Hepatocyte (in vitro differentiated cells): ENCODE measurements at regions not wholly inside any gene's neighbourhood (a gene's known extent, or its start where the extent isn't known, plus 50 kb on each side); places are given as distances from the start of the nearest gene placed in this dataset.

Experiments
- DNase-seq: peaks from one replicate; pipeline ENCODE4 v3.0.0-alpha.2; 2016; ENCODE audit warnings: low spot score
- H2AFZ ChIP-seq: fragments of 200-600 bp; sonication (generic); 2 replicates; pipeline ENCODE4 v1.6.0; 2016; ENCODE audit warnings: antibody characterized with exemption, mild to moderate bottlenecking
- H3K27ac ChIP-seq: fragments of 200-600 bp; sonication (generic); 2 replicates; pipeline ENCODE4 v1.5.1; 2016; ENCODE audit warnings: mild to moderate bottlenecking
- H3K27me3 ChIP-seq: fragments of 200-600 bp; sonication (generic); 2 replicates; pipeline ENCODE4 v1.6.1; 2016
- H3K36me3 ChIP-seq: fragments of 200-600 bp; sonication (generic); replicated peaks from 2 replicates; pipeline ENCODE4 v1.5.1; 2016; ENCODE audit warnings: low read depth; ENCODE audit not compliant: insufficient read depth
- H3K4me1 ChIP-seq: fragments of 200-600 bp; sonication (generic); 2 replicates; pipeline ENCODE4 v1.5.1; 2016; ENCODE audit warnings: mild to moderate bottlenecking, moderate library complexity; ENCODE audit not compliant: insufficient read depth
- H3K4me2 ChIP-seq: fragments of 200-600 bp; sonication (generic); 2 replicates; pipeline ENCODE4 v1.6.0; 2016
- H3K4me3 ChIP-seq: fragments of 200-600 bp; sonication (generic); 2 replicates; pipeline ENCODE4 v1.5.1; 2016; ENCODE audit warnings: mild to moderate bottlenecking
- H3K79me2 ChIP-seq: fragments of 200-600 bp; sonication (generic); 2 replicates; pipeline ENCODE4 v1.6.0; 2017; ENCODE audit warnings: mild to moderate bottlenecking
- H3K9me2 ChIP-seq: fragments of 200-600 bp; sonication (generic); replicated peaks from 2 replicates; pipeline ENCODE4 v1.6.0; 2017; ENCODE audit warnings: mild to moderate bottlenecking; ENCODE audit not compliant: insufficient read depth
- H3K9me3 ChIP-seq: fragments of 200-600 bp; sonication (generic); 2 replicates; pipeline ENCODE4 v1.5.1; 2016; ENCODE audit warnings: low read depth, mild to moderate bottlenecking
- H4K20me1 ChIP-seq: fragments of 200-600 bp; sonication (generic); 2 replicates; pipeline ENCODE4 v1.6.0; 2016; ENCODE audit warnings: mild to moderate bottlenecking; ENCODE audit not compliant: insufficient read depth, poor library complexity, severe bottlenecking
- EZH2 ChIP-seq: fragments of 200-600 bp; sonication (generic); IDR thresholded peaks from 2 replicates; pipeline ENCODE4 v1.6.1; 2016; ENCODE audit warnings: antibody characterized with exemption, mild to moderate bottlenecking, borderline replicate concordance
- EZH2phosphoT487 ChIP-seq: fragments of 200-600 bp; sonication (generic); IDR thresholded peaks from one replicate; pipeline ENCODE4 v1.6.1; 2018; ENCODE audit warnings: antibody characterized with exemption, mild to moderate bottlenecking, low read depth, moderate library complexity; ENCODE audit not compliant: unreplicated experiment, severe bottlenecking
- WGBS: methylation state at CpG from one replicate; pipeline ENCODE4 v1.1.6; 2016; ENCODE audit warnings: low lambda C conversion rate; ENCODE audit errors: missing lambda C conversion rate; 5-methylcytosine and 5-hydroxymethylcytosine counted together
- TF ChIP-seq, protein P1 (sequence below): fragments of 200-600 bp; sonication (generic); IDR thresholded peaks from 2 replicates; pipeline ENCODE4 v1.5.1; 2016; ENCODE audit warnings: antibody characterized with exemption, mild to moderate bottlenecking; ENCODE audit not compliant: poor library complexity

GRCh38 chr5:62011089-62011664 lies 294.8 kb upstream of the KIF2A start:
- H3K4me1 ChIP-seq, result no peaks in the 10 kb centered on the region
- H3K9me2 ChIP-seq, result no peaks in the 10 kb centered on the region
- H3K36me3 ChIP-seq, result no peaks in the 10 kb centered on the region
- no peak overlapping the region for H2AFZ ChIP-seq
- H3K4me2 ChIP-seq, result no peak overlapping the region
- no peak overlapping the region for H3K27ac ChIP-seq
- no peak for TF ChIP-seq EZH2
- TF ChIP-seq, protein P1, sequence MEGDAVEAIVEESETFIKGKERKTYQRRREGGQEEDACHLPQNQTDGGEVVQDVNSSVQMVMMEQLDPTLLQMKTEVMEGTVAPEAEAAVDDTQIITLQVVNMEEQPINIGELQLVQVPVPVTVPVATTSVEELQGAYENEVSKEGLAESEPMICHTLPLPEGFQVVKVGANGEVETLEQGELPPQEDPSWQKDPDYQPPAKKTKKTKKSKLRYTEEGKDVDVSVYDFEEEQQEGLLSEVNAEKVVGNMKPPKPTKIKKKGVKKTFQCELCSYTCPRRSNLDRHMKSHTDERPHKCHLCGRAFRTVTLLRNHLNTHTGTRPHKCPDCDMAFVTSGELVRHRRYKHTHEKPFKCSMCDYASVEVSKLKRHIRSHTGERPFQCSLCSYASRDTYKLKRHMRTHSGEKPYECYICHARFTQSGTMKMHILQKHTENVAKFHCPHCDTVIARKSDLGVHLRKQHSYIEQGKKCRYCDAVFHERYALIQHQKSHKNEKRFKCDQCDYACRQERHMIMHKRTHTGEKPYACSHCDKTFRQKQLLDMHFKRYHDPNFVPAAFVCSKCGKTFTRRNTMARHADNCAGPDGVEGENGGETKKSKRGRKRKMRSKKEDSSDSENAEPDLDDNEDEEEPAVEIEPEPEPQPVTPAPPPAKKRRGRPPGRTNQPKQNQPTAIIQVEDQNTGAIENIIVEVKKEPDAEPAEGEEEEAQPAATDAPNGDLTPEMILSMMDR, result no peak
- H3K79me2 ChIP-seq, result no peaks in the 10 kb centered on the region
- peak; percentile 13 for DNase-seq
- H3K27me3 ChIP-seq, result no peaks in the 10 kb centered on the region
- no peaks in the 10 kb centered on the region for H4K20me1 ChIP-seq
- no peaks in the 10 kb centered on the region for H3K9me3 ChIP-seq
- H3K4me3 ChIP-seq, result no peak overlapping the region
- 66% methylated on average over 5 of the region's 5 CpGs for WGBS

GRCh38 chr5:62017092-62017491 lies 288.9 kb upstream of the KIF2A start:
- Histone ChIP-seq H3K4me3 (no peak overlapping the region), H3K36me3 (no peaks in the 10 kb centered on the region), H3K4me1 (no peaks in the 10 kb centered on the region), H4K20me1 (no peaks in the 10 kb centered on the region), H3K27me3 (no peaks in the 10 kb centered on the region), H3K4me2 (no peak overlapping the region), H3K9me2 (no peaks in the 10 kb centered on the region), H3K27ac (no peak overlapping the region), H3K9me3 (no peaks in the 10 kb centered on the region), H3K79me2 (no peaks in the 10 kb centered on the region), H2AFZ (no peak overlapping the region)
- WGBS, result 94% methylated on average over 1 of the region's 1 CpG
- TF ChIP-seq EZH2phosphoT487, result no peak
- no peak for TF ChIP-seq EZH2
- TF ChIP-seq, protein P1, result no peak
- no peak for DNase-seq

GRCh38 chr5:62029303-62029702 lies 276.7 kb upstream of the KIF2A start:
- no peak overlapping the region for H3K4me2 ChIP-seq
- no peaks in the 10 kb centered on the region for H3K27me3 ChIP-seq
- no peaks in the 10 kb centered on the region for H3K36me3 ChIP-seq
- DNase-seq, result no peak
- no peak overlapping the region for H3K27ac ChIP-seq
- H3K4me3 ChIP-seq, result no peak overlapping the region
- no peaks in the 10 kb centered on the region for H3K9me2 ChIP-seq
- no peak for TF ChIP-seq EZH2phosphoT487
- TF ChIP-seq EZH2, result no peak
- TF ChIP-seq, protein P1, result no peak
- no peaks in the 10 kb centered on the region for H3K9me3 ChIP-seq
- H3K79me2 ChIP-seq, result no peaks in the 10 kb centered on the region
- no peaks in the 10 kb centered on the region for H4K20me1 ChIP-seq
- H2AFZ ChIP-seq, result no peak overlapping the region
- WGBS, result 89% methylated on average over 2 of the region's 2 CpGs
- H3K4me1 ChIP-seq, result no peaks in the 10 kb centered on the region

DNA sequence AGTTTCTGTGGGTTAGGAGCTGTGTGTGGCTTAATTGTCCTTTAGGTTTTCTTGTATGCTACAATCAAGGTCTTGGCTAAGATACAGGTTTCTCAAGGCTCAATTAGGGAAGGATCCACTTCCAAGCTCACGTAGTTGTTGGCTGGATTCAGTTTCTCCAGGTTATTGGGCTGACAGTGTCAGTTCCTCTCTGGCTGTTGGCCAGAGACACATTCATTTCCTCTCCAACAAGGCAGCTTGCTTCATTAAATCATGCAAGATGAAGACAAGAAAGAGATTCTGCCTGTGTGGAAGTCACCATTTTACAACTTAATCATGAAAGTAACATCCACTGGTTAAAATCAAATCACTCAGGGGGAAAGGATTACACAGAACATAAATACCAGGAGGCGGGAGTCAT lies 275.7 kb upstream of the KIF2A start:
- Histone ChIP-seq H3K9me3 (no peaks in the 10 kb centered on the region), H3K36me3 (no peaks in the 10 kb centered on the region), H2AFZ (no peak overlapping the region), H4K20me1 (no peaks in the 10 kb centered on the region), H3K9me2 (no peaks in the 10 kb centered on the region), H3K4me3 (no peak overlapping the region), H3K79me2 (no peaks in the 10 kb centered on the region), H3K27ac (no peak overlapping the region), H3K4me2 (no peak overlapping the region), H3K27me3 (no peaks in the 10 kb centered on the region), H3K4me1 (no peaks in the 10 kb centered on the region)
- DNase-seq, result no peak
- WGBS, result 80% methylated on average over 2 of the region's 2 CpGs
- no peak for TF ChIP-seq EZH2phosphoT487
- TF ChIP-seq, protein P1, result no peak
- no peak for TF ChIP-seq EZH2
